ENCODE measurements at regions not wholly inside any gene's neighbourhood (a gene's known extent, or its start where the extent isn't known, plus 50 kb on each side); places are given as distances from the start of the nearest gene placed in this dataset.

- H3K27ac ChIP-seq (replicated peaks): no peak overlapping the region
- intact Hi-C loops (cut with micrococcal nuclease): no loop called here
These were observed 890.0 kb upstream of the DDX18 start for GRCh38 chr2:116924509-116924908.

GRCh38 chr2:116935097-116935814 is 879.2 kb upstream of the DDX18 start:
- H3K27ac ChIP-seq (replicated peaks): no peak overlapping the region
- H3K4me1 ChIP-seq: no peaks in the 10 kb centered on the region
- H3K4me3 ChIP-seq: no peak overlapping the region
- no peaks in the 10 kb centered on the region for H3K36me3 ChIP-seq
- peaks cover 46% of the 10 kb centered on the region for H3K9me3 ChIP-seq (replicated peaks)
- no peak for TF ChIP-seq CTCF (IDR thresholded peaks at IDR 0.05; ENCODE audit: borderline replicate concordance)
- DNase-seq: no peak
- intact Hi-C loops (cut with micrococcal nuclease): no loop called here
- no peaks in the 10 kb centered on the region for H3K27me3 ChIP-seq (ENCODE audit: low read depth)

More at GRCh38 chr2:116924509-116924908, 890.0 kb upstream of the DDX18 start:
- H3K27me3 ChIP-seq (ENCODE audit: low read depth): no peaks in the 10 kb centered on the region
- peaks cover 3% of the 10 kb centered on the region for H3K9me3 ChIP-seq (replicated peaks)
- no peak for TF ChIP-seq CTCF (IDR thresholded peaks at IDR 0.05; ENCODE audit: borderline replicate concordance)
- no peaks in the 10 kb centered on the region for H3K36me3 ChIP-seq
- H3K4me3 ChIP-seq: no peak overlapping the region
- no peak for DNase-seq
- H3K4me1 ChIP-seq: no peaks in the 10 kb centered on the region

GRCh38 chr2:116948258-116948657 is 866.2 kb upstream of the DDX18 start:
- intact Hi-C loops (cut with micrococcal nuclease): no loop called here
- no peak for TF ChIP-seq CTCF (IDR thresholded peaks at IDR 0.05; ENCODE audit: borderline replicate concordance)
- Histone ChIP-seq H3K27me3 (ENCODE audit: low read depth) (no peaks in the 10 kb centered on the region), H3K9me3 (replicated peaks) (no peaks in the 10 kb centered on the region), H3K36me3 (no peaks in the 10 kb centered on the region), H3K4me1 (no peaks in the 10 kb centered on the region), H3K4me3 (no peak overlapping the region), H3K27ac (replicated peaks) (no peak overlapping the region)
- no peak for DNase-seq

- no peak overlapping the region for H3K4me3 ChIP-seq
- no peaks in the 10 kb centered on the region for H3K4me1 ChIP-seq
- no peak for TF ChIP-seq CTCF (IDR thresholded peaks at IDR 0.05; ENCODE audit: borderline replicate concordance)
- H3K27me3 ChIP-seq (ENCODE audit: low read depth): no peaks in the 10 kb centered on the region
- peaks cover 4% of the 10 kb centered on the region for H3K9me3 ChIP-seq (replicated peaks)
- H3K36me3 ChIP-seq: no peaks in the 10 kb centered on the region
- no peak overlapping the region for H3K27ac ChIP-seq (replicated peaks)
- no peak for DNase-seq
- intact Hi-C loops (cut with micrococcal nuclease): no loop called here
These were observed 865.2 kb upstream of the DDX18 start for GRCh38 chr2:116949249-116949648.

GRCh38 chr2:116952254-116952653 is 862.2 kb upstream of the DDX18 start:
- Histone ChIP-seq H3K4me1 (no peaks in the 10 kb centered on the region), H3K4me3 (no peak overlapping the region), H3K36me3 (no peaks in the 10 kb centered on the region), H3K9me3 (replicated peaks) (peaks cover 34% of the 10 kb centered on the region), H3K27me3 (ENCODE audit: low read depth) (no peaks in the 10 kb centered on the region), H3K27ac (replicated peaks) (no peak overlapping the region)
- no peak for DNase-seq
- intact Hi-C loops (cut with micrococcal nuclease): no loop called here
- TF ChIP-seq CTCF (IDR thresholded peaks at IDR 0.05; ENCODE audit: borderline replicate concordance): no peak

All from left ventricle myocardium inferior (tissue), 1 donor.